DOHH2 (cell line): ENCODE measurements at regions not wholly inside any gene's neighbourhood (a gene's known extent, or its start where the extent isn't known, plus 50 kb on each side); places are given as distances from the start of the nearest gene placed in this dataset.

Source experiments
- H3F3A ChIP-seq: fragments of 200-600 bp; sonication (generic), shearing (Covaris generic); 2 replicates; pipeline ENCODE4 v1.6.0; 2016; ENCODE audit warnings: antibody characterized with exemption, mild to moderate bottlenecking; ENCODE audit not compliant: control insufficient read depth, insufficient read depth
- H3K27ac ChIP-seq: fragments of 200-600 bp; sonication (generic); 2 replicates; pipeline ENCODE4 v1.5.1; 2014; ENCODE audit warnings: low read depth, mild to moderate bottlenecking, low read length, moderate library complexity
- H3K27me3 ChIP-seq: fragments of 200-600 bp; sonication (generic); 2 replicates; pipeline ENCODE4 v1.6.1; 2014; ENCODE audit warnings: mild to moderate bottlenecking, low read length, mixed read lengths; ENCODE audit not compliant: control insufficient read depth
- H3K36me3 ChIP-seq: fragments of 200-600 bp; sonication (generic); 2 replicates; pipeline ENCODE4 v1.6.1; 2014; ENCODE audit warnings: mild to moderate bottlenecking, low read length, moderate library complexity, mixed read lengths; ENCODE audit not compliant: control insufficient read depth
- H3K4me1 ChIP-seq: fragments of 200-600 bp; sonication (generic); 2 replicates; pipeline ENCODE4 v1.6.1; 2014; ENCODE audit warnings: mild to moderate bottlenecking, low read length, mixed read lengths; ENCODE audit not compliant: control insufficient read depth
- H3K4me2 ChIP-seq: fragments of 200-600 bp; sonication (generic); 2 replicates; pipeline ENCODE4 v1.6.0; 2014; ENCODE audit warnings: mild to moderate bottlenecking, low read length, moderate library complexity
- H3K4me3 ChIP-seq: fragments of 200-600 bp; sonication (generic); 2 replicates; pipeline ENCODE4 v1.5.1; 2014; ENCODE audit warnings: mild to moderate bottlenecking, low read length, mixed read lengths
- H3K79me2 ChIP-seq: fragments of 200-600 bp; sonication (generic); 2 replicates; pipeline ENCODE4 v1.6.1; 2014; ENCODE audit warnings: mild to moderate bottlenecking, low read length, mixed read lengths; ENCODE audit not compliant: control insufficient read depth
- H3K9me2 ChIP-seq: fragments of 200-600 bp; sonication (generic); replicated peaks from 2 replicates; pipeline ENCODE4 v1.6.1; 2014; ENCODE audit warnings: mild to moderate bottlenecking, low read length, mixed read lengths; ENCODE audit not compliant: control insufficient read depth
- H3K9me3 ChIP-seq: fragments of 200-600 bp; sonication (generic); 2 replicates; pipeline ENCODE4 v1.6.1; 2014; ENCODE audit warnings: antibody characterized with exemption, low read length, mixed read lengths; ENCODE audit not compliant: control insufficient read depth, insufficient read depth
- H4K20me1 ChIP-seq: fragments of 200-600 bp; sonication (generic); 2 replicates; pipeline ENCODE4 v1.6.0; 2014; ENCODE audit warnings: low read depth, mild to moderate bottlenecking, antibody characterized with exemption, low read length, moderate library complexity; ENCODE audit not compliant: control insufficient read depth, insufficient read depth
- CTCF ChIP-seq: fragments of 200-600 bp; sonication (generic); IDR thresholded peaks from one replicate; pipeline ENCODE4 v1.5.1; 2014; ENCODE audit warnings: antibody characterized with exemption, mild to moderate bottlenecking, low read depth, low read length; ENCODE audit not compliant: poor library complexity, severe bottlenecking
- EZH2phosphoT487 ChIP-seq: fragments of 200-600 bp; sonication (generic); IDR thresholded peaks from 2 replicates; pipeline ENCODE4 v1.6.1; 2017; ENCODE audit warnings: borderline replicate concordance, mild to moderate bottlenecking, antibody characterized with exemption, low read length, moderate library complexity, mixed read lengths

GRCh38 chr10:45534572-45534971 lies 138.0 kb downstream of the ZFAND4 start:
- Histone ChIP-seq H3K79me2 (no peaks in the 10 kb centered on the region), H3K9me3 (no peaks in the 10 kb centered on the region), H3F3A (no peaks in the 10 kb centered on the region), H3K27me3 (no peaks in the 10 kb centered on the region), H3K4me2 (no peak overlapping the region), H3K4me1 (0 out of 2 replicates have a peak, but pooled peaks cover 2% of the 10 kb centered on the region), H3K4me3 (no peak overlapping the region), H3K36me3 (no peaks in the 10 kb centered on the region), H4K20me1 (no peaks in the 10 kb centered on the region), H3K9me2 (no peaks in the 10 kb centered on the region), H3K27ac (no peak overlapping the region)
- TF ChIP-seq EZH2phosphoT487 (no peak), CTCF (no peak)

GRCh38 chr10:45532480-45532879 lies 140.1 kb downstream of the ZFAND4 start:
- TF ChIP-seq EZH2phosphoT487 (no peak), CTCF (no peak)
- Histone ChIP-seq H4K20me1 (no peaks in the 10 kb centered on the region), H3K9me3 (no peaks in the 10 kb centered on the region)

GRCh38 chr10:45526309-45526905 lies 146.2 kb downstream of the ZFAND4 start:
- Histone ChIP-seq H3F3A (no peaks in the 10 kb centered on the region), H3K4me1 (no peaks in the 10 kb centered on the region), H3K9me3 (no peaks in the 10 kb centered on the region), H3K9me2 (no peaks in the 10 kb centered on the region), H3K79me2 (no peaks in the 10 kb centered on the region), H3K4me2 (no peak overlapping the region), H3K36me3 (no peaks in the 10 kb centered on the region), H3K27ac (no peak overlapping the region), H3K4me3 (no peak overlapping the region), H4K20me1 (no peaks in the 10 kb centered on the region), H3K27me3 (no peaks in the 10 kb centered on the region)
- TF ChIP-seq EZH2phosphoT487 (no peak), CTCF (no peak)

More at GRCh38 chr10:45532480-45532879, 140.1 kb downstream of the ZFAND4 start:
- no peak overlapping the region for H3K4me2 ChIP-seq
- no peak overlapping the region for H3K27ac ChIP-seq
- no peaks in the 10 kb centered on the region for H3K4me1 ChIP-seq
- no peaks in the 10 kb centered on the region for H3K79me2 ChIP-seq
- no peaks in the 10 kb centered on the region for H3F3A ChIP-seq
- H3K4me3 ChIP-seq: no peak overlapping the region
- H3K27me3 ChIP-seq: no peaks in the 10 kb centered on the region
- H3K9me2 ChIP-seq: no peaks in the 10 kb centered on the region
- H3K36me3 ChIP-seq: no peaks in the 10 kb centered on the region

GRCh38 chr10:45520476-45520875 lies 146.5 kb downstream of the ALOX5 start:
- Histone ChIP-seq H3K27ac (no peak overlapping the region), H3F3A (no peaks in the 10 kb centered on the region), H3K4me3 (no peak overlapping the region), H3K9me3 (no peaks in the 10 kb centered on the region), H3K27me3 (no peaks in the 10 kb centered on the region), H3K36me3 (no peaks in the 10 kb centered on the region), H4K20me1 (no peaks in the 10 kb centered on the region), H3K4me2 (no peak overlapping the region), H3K4me1 (no peaks in the 10 kb centered on the region), H3K9me2 (no peaks in the 10 kb centered on the region), H3K79me2 (no peaks in the 10 kb centered on the region)
- TF ChIP-seq EZH2phosphoT487 (no peak), CTCF (no peak)
